ENCODE measurements at regions not wholly inside any gene's neighbourhood (a gene's known extent, or its start where the extent isn't known, plus 50 kb on each side); places are given as distances from the start of the nearest gene placed in this dataset.

- DNase-seq (ENCODE audit: low spot score): no peak
- ATAC-seq: no peak
- intact Hi-C loops (cut with DNase I): no loop called here
Measured at GRCh38 chr5:2272755-2273154, 390.0 kb upstream of the IRX4 start.

GRCh38 chr5:2272039-2272438 lies 389.3 kb upstream of the IRX4 start:
- ATAC-seq (no peak), DNase-seq (ENCODE audit: low spot score) (no peak)
- intact Hi-C loops (cut with DNase I): no loop called here

- no peak for ATAC-seq
- no peak for DNase-seq (ENCODE audit: low spot score)
- intact Hi-C loops (cut with DNase I): no loop called here
Measured at GRCh38 chr5:2271316-2271715, 388.6 kb upstream of the IRX4 start.

- ATAC-seq: no peak
- no peak for DNase-seq (ENCODE audit: low spot score)
Measured at GRCh38 chr5:2270467-2270866, 387.7 kb upstream of the IRX4 start.

GRCh38 chr5:2269656-2270055 lies 386.9 kb upstream of the IRX4 start:
- intact Hi-C loops (cut with DNase I): no loop called here
- no peak for ATAC-seq
- no peak for DNase-seq (ENCODE audit: low spot score)

More at GRCh38 chr5:2270467-2270866, 387.7 kb upstream of the IRX4 start:
- intact Hi-C loops (cut with DNase I): no loop called here

GRCh38 chr5:2267991-2268390 lies 385.3 kb upstream of the IRX4 start:
- ATAC-seq (no peak), DNase-seq (ENCODE audit: low spot score) (no peak)
- intact Hi-C loops (cut with DNase I): no loop called here

- intact Hi-C loops (cut with DNase I): no loop called here
- DNase-seq (ENCODE audit: low spot score) (no peak), ATAC-seq (no peak)
Measured at GRCh38 chr5:2266641-2267240, 384.0 kb upstream of the IRX4 start.

GRCh38 chr5:2265341-2265740 lies 382.6 kb upstream of the IRX4 start:
- intact Hi-C loops (cut with DNase I): no loop called here
- no peak for ATAC-seq
- DNase-seq (ENCODE audit: low spot score): no peak

- DNase-seq (ENCODE audit: low spot score): no peak
- intact Hi-C loops (cut with DNase I): no loop called here
- no peak for ATAC-seq
Measured at GRCh38 chr5:2263763-2264162, 381.0 kb upstream of the IRX4 start.

- DNase-seq (ENCODE audit: low spot score) (no peak), ATAC-seq (no peak)
- intact Hi-C loops (cut with DNase I): no loop called here
Measured at GRCh38 chr5:2262620-2263019, 379.9 kb upstream of the IRX4 start.

GRCh38 chr5:2261004-2261703 lies 378.4 kb upstream of the IRX4 start:
- intact Hi-C loops (cut with DNase I): no loop called here
- ATAC-seq (no peak), DNase-seq (ENCODE audit: low spot score) (no peak)

- DNase-seq (ENCODE audit: low spot score): no peak
Measured at GRCh38 chr5:2260211-2261003, 377.7 kb upstream of the IRX4 start.

GRCh38 chr5:2259494-2260107 lies 376.9 kb upstream of the IRX4 start:
- no peak for ATAC-seq
- DNase-seq (ENCODE audit: low spot score): no peak
- intact Hi-C loops (cut with DNase I): no loop called here

More at GRCh38 chr5:2260211-2261003, 377.7 kb upstream of the IRX4 start:
- no peak for ATAC-seq
- intact Hi-C loops (cut with DNase I): no loop called here

GRCh38 chr5:2258861-2259260 lies 376.1 kb upstream of the IRX4 start:
- intact Hi-C loops (cut with DNase I): no loop called here
- ATAC-seq (no peak), DNase-seq (ENCODE audit: low spot score) (no peak)

- DNase-seq (ENCODE audit: low spot score): no peak
- no peak for ATAC-seq
- intact Hi-C loops (cut with DNase I): no loop called here
Measured at GRCh38 chr5:2257326-2258244, 374.9 kb upstream of the IRX4 start.

GRCh38 chr5:2256691-2257280 lies 374.1 kb upstream of the IRX4 start:
- no peak for ATAC-seq
- no peak for DNase-seq (ENCODE audit: low spot score)
- intact Hi-C loops (cut with DNase I): no loop called here

GRCh38 chr5:2255915-2256690 lies 373.4 kb upstream of the IRX4 start:
- DNase-seq (ENCODE audit: low spot score): no peak
- intact Hi-C loops (cut with DNase I): no loop called here
- ATAC-seq: no peak
